ENCODE measurements at regions not wholly inside any gene's neighbourhood (a gene's known extent, or its start where the extent isn't known, plus 50 kb on each side); places are given as distances from the start of the nearest gene placed in this dataset.

GRCh38 chr2:120798567-120799247, 63.0 kb downstream of the GLI2 start:
- dilution Hi-C loops (cut with MboI; ENCODE audit: extremely low pct_ligation_motif_present, low sequenced_read_pairs) (no loop called here), intact Hi-C loops (cut with micrococcal nuclease) (no loop called here)
- no peak overlapping the region for H2AFZ ChIP-seq (ENCODE audit: low read depth, low read length)
- peaks cover 0 to 4% of the 10 kb centered on the region in 2 experiments for H3K27me3 ChIP-seq (ENCODE audit: control insufficient read depth in 2 of 2, insufficient read depth in 2 of 2, low read length in 2 of 2)
- no peaks in the 10 kb centered on the region for H3K4me1 ChIP-seq (ENCODE audit: control insufficient read depth, extremely low read depth, insufficient read depth, low read length)
- H3K9me3 ChIP-seq (replicated peaks; ENCODE audit: control insufficient read depth, insufficient read depth, low read length): no peaks in the 10 kb centered on the region
- ChIA-PET CTCF (no interaction called here), POLR2A (no interaction called here)
- H3K4me2 ChIP-seq (ENCODE audit: insufficient read depth, low read length): no peak overlapping the region
- no peaks in the 10 kb centered on the region for H3K79me2 ChIP-seq (ENCODE audit: control insufficient read depth, insufficient read depth, low read length)
- no peak overlapping the region for H3K4me3 ChIP-seq (replicated peaks in 1 of 3; ENCODE audit: insufficient read depth in 1 of 3, low read depth in 1 of 3, low read length in 3 of 3)
- H3K36me3 ChIP-seq (ENCODE audit: control insufficient read depth in 2 of 2, extremely low read depth in 1 of 2, insufficient read depth in 2 of 2, low read length in 2 of 2): no peaks in the 10 kb centered on the region
- no peaks in the 10 kb centered on the region for H3K9me1 ChIP-seq (replicated peaks; ENCODE audit: control insufficient read depth, extremely low read depth, insufficient read depth, low read length)
- no peak overlapping the region for H3K27ac ChIP-seq (ENCODE audit: insufficient read depth, low read depth, low read length)
- BruUV-seq (replicated peaks): no TSS peak
- no peaks in the 10 kb centered on the region for H4K20me1 ChIP-seq (replicated peaks; ENCODE audit: control insufficient read depth, extremely low read depth, insufficient read depth, low read length)
- TF ChIP-seq FOS (IDR thresholded peaks at IDR 0.05; ENCODE audit: borderline replicate concordance, insufficient read depth, low read length) (no peak), POLR2A (IDR thresholded peaks at IDR 0.05; ENCODE audit: low read depth, low read length) (no peak), MYC (IDR thresholded peaks at IDR 0.05; ENCODE audit: low read depth, low read length) (no peak), POLR2AphosphoS5 (IDR thresholded peaks at IDR 0.05; ENCODE audit: insufficient read depth, low read depth, low read length) (no peak), CTCF (IDR thresholded peaks at IDR 0.05; ENCODE audit: extremely low read depth in 1 of 2, insufficient read depth in 1 of 2, low read depth in 1 of 2, low read length in 2 of 2) (no peak)
- H3K9ac ChIP-seq (replicated peaks; ENCODE audit: extremely low read depth, insufficient read depth, low read length): no peak overlapping the region
- no peak for FAIRE-seq
- no peak for DNase-seq (ENCODE audit: low read depth, low spot score)

- no peaks in the 10 kb centered on the region for H3K9me3 ChIP-seq (replicated peaks; ENCODE audit: control insufficient read depth, insufficient read depth, low read length)
- H3K4me1 ChIP-seq (ENCODE audit: control insufficient read depth, extremely low read depth, insufficient read depth, low read length): no peaks in the 10 kb centered on the region
- no peaks in the 10 kb centered on the region for H3K9me1 ChIP-seq (replicated peaks; ENCODE audit: control insufficient read depth, extremely low read depth, insufficient read depth, low read length)
- H3K27me3 ChIP-seq (ENCODE audit: control insufficient read depth in 2 of 2, insufficient read depth in 2 of 2, low read length in 2 of 2): peaks cover 0 to 4% of the 10 kb centered on the region in 2 experiments
- H3K4me3 ChIP-seq (replicated peaks in 1 of 3; ENCODE audit: insufficient read depth in 1 of 3, low read depth in 1 of 3, low read length in 3 of 3): no peak overlapping the region
- POLR2A ChIA-PET: no interaction called here
- H3K9ac ChIP-seq (replicated peaks; ENCODE audit: extremely low read depth, insufficient read depth, low read length): no peak overlapping the region
- H3K27ac ChIP-seq (ENCODE audit: insufficient read depth, low read depth, low read length): no peak overlapping the region
- DNase-seq (ENCODE audit: low read depth, low spot score) (no peak), FAIRE-seq (no peak)
- CTCF ChIA-PET: interaction anchor here (0.6 kb wide), 1 partner anchor 21 kb away, joined by 3 read pairs; no protein-coding TSS in a partner anchor
- no peaks in the 10 kb centered on the region for H4K20me1 ChIP-seq (replicated peaks; ENCODE audit: control insufficient read depth, extremely low read depth, insufficient read depth, low read length)
- no peaks in the 10 kb centered on the region for H3K79me2 ChIP-seq (ENCODE audit: control insufficient read depth, insufficient read depth, low read length)
- dilution Hi-C loops (cut with MboI; ENCODE audit: extremely low pct_ligation_motif_present, low sequenced_read_pairs): no loop called here
- no peak overlapping the region for H2AFZ ChIP-seq (ENCODE audit: low read depth, low read length)
- TF ChIP-seq POLR2A (IDR thresholded peaks at IDR 0.05; ENCODE audit: low read depth, low read length) (no peak), CTCF (IDR thresholded peaks at IDR 0.05; ENCODE audit: extremely low read depth in 1 of 2, insufficient read depth in 1 of 2, low read depth in 1 of 2, low read length in 2 of 2) (no peak), EZH2 (IDR thresholded peaks at IDR 0.05; ENCODE audit: borderline replicate concordance, low read depth, low read length, severe bottlenecking) (no peak)
- H3K4me2 ChIP-seq (ENCODE audit: insufficient read depth, low read length): no peak overlapping the region
- BruUV-seq (replicated peaks): no TSS peak
- H3K36me3 ChIP-seq (ENCODE audit: control insufficient read depth in 2 of 2, extremely low read depth in 1 of 2, insufficient read depth in 2 of 2, low read length in 2 of 2): no peaks in the 10 kb centered on the region
- intact Hi-C loops (cut with micrococcal nuclease): no loop called here
These were observed 66.5 kb downstream of the GLI2 start for GRCh38 chr2:120802158-120802557.
